HG03097 (cell line): ENCODE measurements at regions not wholly inside any gene's neighbourhood (a gene's known extent, or its start where the extent isn't known, plus 50 kb on each side); places are given as distances from the start of the nearest gene placed in this dataset.
"Not testable (repeated sequence)": the region's sequence is repeated elsewhere in the genome, so short reads cannot be mapped to it uniquely, and the experiment has no call there.

ENCODE experiments used
- ATAC-seq: cut with Tn5 transposase; IDR thresholded peaks from one replicate; pipeline ENCODE4 v1.9.1; 2021; ENCODE audit not compliant: unreplicated experiment, low FRiP score

- no peak for ATAC-seq
These were observed 639.5 kb upstream of the ARRDC3 start for GRCh38 chr5:92022415-92023140.

GRCh38 chr5:92019376-92019990 is 636.4 kb upstream of the ARRDC3 start:
- no peak for ATAC-seq

- no peak for ATAC-seq
These were observed 634.7 kb upstream of the ARRDC3 start for GRCh38 chr5:92017776-92018175.

GRCh38 chr5:92011845-92012244 is 628.7 kb upstream of the ARRDC3 start:
- ATAC-seq, result not testable (repeated sequence)

GRCh38 chr5:92003806-92004205 is 620.7 kb upstream of the ARRDC3 start:
- no peak for ATAC-seq

- no peak for ATAC-seq
These were observed 619.7 kb upstream of the ARRDC3 start for GRCh38 chr5:92002721-92003274.

- no peak for ATAC-seq
These were observed 615.7 kb upstream of the ARRDC3 start for GRCh38 chr5:91998774-91999173.

- ATAC-seq, result no peak
These were observed 600.8 kb upstream of the ARRDC3 start for GRCh38 chr5:91983869-91984268.

- ATAC-seq, result no peak
These were observed 595.2 kb upstream of the ARRDC3 start for GRCh38 chr5:91978221-91978882.

- ATAC-seq, result no peak
These were observed 594.5 kb upstream of the ARRDC3 start for GRCh38 chr5:91977579-91977978.

- ATAC-seq, result no peak
These were observed 593.3 kb upstream of the ARRDC3 start for GRCh38 chr5:91976451-91976850.

- no peak for ATAC-seq
These were observed 580.0 kb upstream of the ARRDC3 start for GRCh38 chr5:91963166-91963565.

GRCh38 chr5:91957666-91958065 is 574.5 kb upstream of the ARRDC3 start:
- ATAC-seq, result no peak

GRCh38 chr5:91956738-91957137 is 573.6 kb upstream of the ARRDC3 start:
- no peak for ATAC-seq

- no peak for ATAC-seq
These were observed 572.5 kb upstream of the ARRDC3 start for GRCh38 chr5:91955610-91956009.

GRCh38 chr5:91954136-91954535 is 571.0 kb upstream of the ARRDC3 start:
- no peak for ATAC-seq

GRCh38 chr5:91950328-91950727 is 567.2 kb upstream of the ARRDC3 start:
- no peak for ATAC-seq

GRCh38 chr5:91946870-91947269 is 563.8 kb upstream of the ARRDC3 start:
- ATAC-seq, result no peak

GRCh38 chr5:91941588-91941987 is 558.5 kb upstream of the ARRDC3 start:
- no peak for ATAC-seq

- no peak for ATAC-seq
These were observed 555.3 kb upstream of the ARRDC3 start for GRCh38 chr5:91938441-91938840.

- no peak for ATAC-seq
These were observed 554.0 kb upstream of the ARRDC3 start for GRCh38 chr5:91937121-91937520.

GRCh38 chr5:91929522-91929817 is 546.4 kb upstream of the ARRDC3 start:
- no peak for ATAC-seq
